NCI-H1694 (cell line): ENCODE measurements at regions not wholly inside any gene's neighbourhood (a gene's known extent, or its start where the extent isn't known, plus 50 kb on each side); places are given as distances from the start of the nearest gene placed in this dataset.

ENCODE experiments used
- DNase-seq: peaks from one replicate; lab custom pipeline; 2025; lab: John Stamatoyannopoulos, UW

DNA sequence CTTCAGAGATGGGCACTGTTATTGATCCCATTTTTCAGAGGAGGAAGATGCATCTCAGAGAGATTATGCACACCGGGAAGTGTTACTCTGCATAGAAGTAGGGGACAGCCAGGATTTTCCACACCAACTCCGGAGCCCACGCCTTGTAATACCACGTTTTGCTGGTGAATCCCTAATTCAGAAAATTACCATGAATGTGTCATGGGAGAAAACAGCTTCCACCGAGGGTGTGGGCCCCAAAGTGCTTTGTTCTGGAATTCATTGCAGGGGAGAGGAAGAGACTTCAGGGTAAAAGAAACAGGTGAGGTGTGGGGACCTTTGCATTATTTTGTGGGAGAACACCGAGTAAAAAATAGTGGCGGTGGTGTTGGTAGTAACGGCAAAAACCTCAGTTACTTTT lies 1051.4 kb upstream of the RBFOX1 start:
- DNase-seq: no peak

DNA sequence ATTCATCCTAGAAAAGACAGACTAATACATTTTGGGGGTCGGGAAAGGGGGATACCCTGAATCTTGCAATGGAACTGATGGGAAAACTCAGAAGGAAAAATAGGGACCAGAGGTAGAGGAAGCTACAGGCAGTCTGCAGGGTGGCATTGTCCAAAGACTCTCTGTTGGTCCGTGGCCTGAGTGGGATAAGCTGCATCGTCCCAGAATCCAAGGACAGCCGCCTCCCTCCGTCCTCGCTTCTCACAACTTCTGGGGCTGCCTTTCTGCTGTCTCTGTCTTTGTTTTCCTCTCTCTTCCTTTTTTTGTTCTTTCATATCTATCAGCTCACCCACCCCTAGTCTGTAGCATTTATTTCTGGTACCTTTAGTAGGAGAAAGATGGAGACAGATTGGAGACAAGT lies 1052.6 kb upstream of the RBFOX1 start:
- DNase-seq: no peak

DNA sequence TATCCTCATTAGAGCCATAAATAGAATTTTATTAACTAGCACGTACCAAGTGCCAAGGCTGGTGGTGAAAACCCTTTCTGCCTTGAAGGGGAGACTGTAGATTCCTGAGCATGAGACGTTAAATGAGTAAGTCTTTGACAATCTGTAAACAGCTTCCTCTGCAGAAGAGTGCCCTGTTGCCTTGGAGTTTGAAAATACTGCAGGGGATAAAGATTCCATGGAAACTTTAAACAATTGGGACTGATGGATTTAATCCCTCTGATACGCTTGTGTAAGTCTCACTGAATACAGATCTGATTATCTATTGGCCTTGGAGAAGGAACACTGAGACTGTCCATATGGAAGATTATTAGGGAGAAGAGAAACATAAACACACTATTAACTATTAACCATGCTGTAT lies 1053.4 kb upstream of the RBFOX1 start:
- no peak for DNase-seq

DNA sequence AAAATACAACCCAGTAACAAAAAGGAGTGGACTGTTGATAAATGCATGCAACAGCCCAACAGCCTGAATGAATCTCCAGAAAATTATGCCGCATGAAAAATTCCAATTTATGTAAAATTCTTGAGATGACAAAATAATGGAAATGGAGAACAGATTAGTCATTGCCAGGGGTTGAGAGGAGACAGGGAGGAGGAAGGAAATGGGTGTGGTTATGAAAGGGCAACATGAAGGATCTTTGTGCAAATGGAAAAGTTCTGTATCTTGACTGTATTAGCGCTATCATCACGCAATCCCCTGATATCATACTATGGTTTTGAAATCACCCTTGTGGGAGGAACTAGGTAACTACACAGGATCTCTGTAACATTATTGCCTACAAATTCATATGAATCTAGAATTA lies 1058.3 kb upstream of the RBFOX1 start:
- no peak for DNase-seq

DNA sequence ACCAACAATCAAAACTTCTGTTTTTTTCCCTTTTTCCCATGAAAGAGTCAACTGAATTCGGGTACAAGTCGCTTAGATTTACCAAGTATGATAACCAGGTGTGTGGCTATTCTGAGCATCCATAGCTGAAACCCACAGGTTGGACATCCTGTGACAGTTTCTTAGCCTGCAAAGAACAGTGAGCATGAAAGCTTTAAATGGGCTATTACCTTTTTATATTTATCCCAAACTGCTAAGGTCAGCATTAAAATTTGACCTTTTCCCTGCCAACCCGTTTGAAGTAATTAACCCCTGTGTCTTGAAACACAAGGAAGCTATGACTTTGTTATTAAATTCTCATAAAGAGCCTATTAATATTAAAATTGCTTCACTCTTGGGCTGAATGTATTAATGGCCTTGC lies 1065.0 kb upstream of the RBFOX1 start:
- DNase-seq: no peak

DNA sequence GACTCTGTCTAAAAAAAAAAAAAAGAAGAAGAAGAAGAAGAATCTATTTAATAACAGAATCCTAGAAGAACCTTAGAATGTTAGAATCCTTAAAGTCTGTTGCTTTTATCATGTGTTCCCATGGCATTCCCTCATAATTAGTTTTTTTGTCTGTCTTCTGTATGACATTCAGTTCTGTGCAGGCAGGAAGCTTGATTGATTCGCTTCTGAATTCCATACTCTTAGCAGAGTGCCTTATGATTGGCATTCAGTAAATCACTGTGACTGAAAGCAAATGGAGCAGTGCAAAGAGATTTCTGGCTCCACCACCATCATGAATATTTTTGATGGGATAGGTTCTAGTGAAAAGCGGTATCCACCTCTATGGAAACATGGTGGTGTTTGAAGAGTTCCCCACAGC lies 1065.9 kb upstream of the RBFOX1 start:
- no peak for DNase-seq

DNA sequence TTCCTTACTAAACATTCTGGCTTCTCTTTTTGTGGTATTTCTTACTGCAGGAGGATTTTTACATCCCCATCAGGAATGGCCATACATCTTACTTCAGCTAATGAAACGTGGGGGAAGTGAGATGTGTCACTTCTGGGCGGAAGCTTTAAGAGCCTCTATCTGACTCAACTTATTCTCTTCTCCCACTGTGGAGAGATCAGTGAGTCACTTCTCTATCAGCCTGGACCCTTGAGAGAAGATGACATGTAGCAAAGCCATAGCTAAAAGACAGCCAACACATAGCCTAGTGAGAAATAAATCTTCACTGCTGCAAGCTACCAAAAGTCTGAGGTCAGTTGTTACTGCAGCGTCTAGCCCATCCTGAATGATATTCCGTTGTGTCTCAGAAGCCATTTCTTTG lies 1066.7 kb upstream of the RBFOX1 start:
- no peak for DNase-seq

DNA sequence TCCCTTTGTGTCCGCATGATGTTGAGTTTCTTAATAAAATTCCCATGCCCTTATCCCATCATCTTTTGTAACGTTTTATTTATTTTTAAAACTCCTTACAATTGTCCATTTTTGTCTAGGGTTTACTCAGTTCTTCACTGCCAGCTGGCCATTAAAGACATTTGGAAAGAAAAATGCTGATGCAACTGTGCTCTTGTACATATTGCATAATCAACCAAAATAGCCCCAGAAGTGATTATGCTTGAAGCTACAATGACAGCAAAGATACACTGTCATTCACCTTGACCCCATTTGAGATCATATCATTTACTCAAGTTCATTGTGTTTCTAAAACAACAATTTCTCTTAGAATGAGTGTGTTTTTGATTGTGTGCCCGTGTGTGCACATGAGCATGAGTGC lies 1074.6 kb upstream of the RBFOX1 start:
- no peak for DNase-seq

DNA sequence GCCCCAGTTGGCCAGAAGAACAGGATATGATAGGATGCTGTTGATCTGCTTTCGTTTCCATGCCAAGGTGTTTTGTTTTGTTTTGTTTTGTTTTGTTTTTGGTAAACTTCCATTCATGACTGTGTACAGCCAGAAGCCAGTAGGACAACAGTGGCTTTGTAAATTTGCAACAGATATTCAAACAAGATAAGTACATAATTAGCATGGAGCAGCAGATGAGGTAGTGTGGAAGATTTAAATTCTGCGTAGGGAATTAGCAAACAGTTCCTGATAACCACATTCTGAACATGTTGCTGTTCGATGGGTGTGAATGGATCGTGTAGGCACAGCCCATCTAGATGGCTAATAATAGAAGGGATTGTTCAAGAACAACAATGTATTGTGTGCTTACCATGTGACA lies 1080.1 kb upstream of the RBFOX1 start:
- DNase-seq: no peak

DNA sequence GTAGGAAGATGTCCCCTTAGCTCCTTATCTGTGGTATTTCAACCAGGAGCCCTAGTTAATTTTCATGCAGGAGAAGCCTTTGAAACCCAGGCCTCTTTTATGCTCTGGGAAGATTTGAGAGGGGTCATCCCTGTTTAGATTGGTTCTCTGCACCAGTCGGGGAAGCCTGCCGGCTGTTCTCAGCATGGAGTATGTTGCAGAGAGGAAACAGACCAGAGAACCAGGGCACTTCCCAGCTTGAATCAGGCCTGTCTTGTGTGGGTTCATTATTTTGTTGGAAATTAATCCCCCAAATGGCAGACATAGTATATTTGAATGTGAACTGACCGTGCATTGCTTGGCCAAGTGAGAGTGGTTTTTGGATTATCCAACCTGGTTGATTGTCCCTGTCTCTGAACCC lies 1082.1 kb upstream of the RBFOX1 start:
- no peak for DNase-seq

DNA sequence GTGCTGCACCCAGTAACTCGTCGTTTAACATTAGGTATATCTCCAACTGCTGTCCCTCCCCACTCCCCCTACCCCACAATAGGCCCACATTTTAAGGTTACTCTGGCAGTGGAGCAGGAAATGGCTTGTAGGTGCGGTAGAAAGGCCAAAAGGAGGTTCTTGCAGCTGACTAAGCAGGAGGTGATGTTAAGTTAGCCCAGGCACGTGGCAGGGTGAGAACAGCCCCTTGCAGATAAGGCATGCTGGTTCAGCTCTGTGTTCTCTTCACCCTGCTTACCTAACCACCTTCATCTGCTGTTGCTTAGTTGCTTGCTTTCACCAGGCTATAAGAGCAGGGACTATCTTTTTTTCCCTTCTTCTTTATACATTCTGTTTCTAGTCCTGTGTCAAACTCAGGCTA lies 1082.8 kb upstream of the RBFOX1 start:
- DNase-seq: no peak

DNA sequence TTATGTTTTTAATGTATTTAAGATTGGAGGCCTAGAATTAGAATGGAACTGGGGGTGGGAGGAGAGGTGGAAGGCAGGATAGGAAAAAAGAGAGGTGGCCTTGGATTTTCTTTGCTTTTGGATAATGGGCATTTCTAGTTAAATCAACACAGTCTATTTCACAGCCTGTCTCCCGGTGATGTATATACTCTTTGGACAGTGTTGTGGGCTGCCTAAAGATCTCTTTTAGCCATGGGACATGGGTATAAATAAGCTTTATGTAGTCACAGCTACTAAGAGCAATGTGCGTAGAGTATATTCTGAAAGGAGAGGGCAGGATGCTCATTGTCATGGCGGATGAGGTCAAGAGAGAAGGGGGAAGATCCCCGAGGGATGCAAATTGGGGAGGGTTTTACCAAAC lies 1084.4 kb upstream of the RBFOX1 start:
- DNase-seq: no peak

DNA sequence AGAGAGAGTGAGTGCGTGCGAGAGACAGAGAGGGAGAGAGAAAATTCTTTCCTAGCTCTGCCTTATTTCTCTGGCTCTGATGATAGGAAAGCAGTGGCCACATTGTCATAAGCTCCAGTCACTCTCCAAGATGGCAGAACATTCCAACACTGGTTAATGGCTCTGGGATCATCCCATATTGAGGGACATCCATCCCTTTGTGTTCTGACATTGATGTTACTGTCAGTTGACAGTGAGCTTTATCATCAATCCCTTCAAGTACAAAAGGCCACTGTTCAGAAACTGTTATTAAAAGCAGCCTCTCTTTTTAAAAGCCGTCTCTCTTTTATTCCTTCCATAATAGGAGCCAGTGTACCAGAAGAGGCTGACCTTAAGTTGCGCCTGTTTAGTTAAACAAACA lies 1084.9 kb upstream of the RBFOX1 start:
- no peak for DNase-seq

DNA sequence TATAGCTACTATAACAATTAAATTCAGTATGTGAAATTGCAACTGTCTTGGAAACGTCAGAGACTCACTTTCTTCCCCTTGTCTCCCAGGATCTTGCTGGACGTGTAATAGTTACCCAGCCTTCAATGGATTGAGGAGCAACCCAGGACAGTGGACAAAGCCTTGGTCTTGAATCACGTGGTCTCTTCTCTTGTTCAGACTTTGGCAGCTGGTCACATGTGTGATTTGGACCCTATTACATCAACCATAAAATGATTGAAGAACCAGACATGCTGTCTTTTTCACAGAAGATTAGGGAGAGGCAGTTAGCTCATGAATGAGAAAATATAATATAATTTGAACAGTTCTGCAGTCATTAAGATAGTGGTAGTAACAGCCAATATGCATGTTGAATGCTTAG lies 1085.5 kb upstream of the RBFOX1 start:
- DNase-seq: no peak

DNA sequence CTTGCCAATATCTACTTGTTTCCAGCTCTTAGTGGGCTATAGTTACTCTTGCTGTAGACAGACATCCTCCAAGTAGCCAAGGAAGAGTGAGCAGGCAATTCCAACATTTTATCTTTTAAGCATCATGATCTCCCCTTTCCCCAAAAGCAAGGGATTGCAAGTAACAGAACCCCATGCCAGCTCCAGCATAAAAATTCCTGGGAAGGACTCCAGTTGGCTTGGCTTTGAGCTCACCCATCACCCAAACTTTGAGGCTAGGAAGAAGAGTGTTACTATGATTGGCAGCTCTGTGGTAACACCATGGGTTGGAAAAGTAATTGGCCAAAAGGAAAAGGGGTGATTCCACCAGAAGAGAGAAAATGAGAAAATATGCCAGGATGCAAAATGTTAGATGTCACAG lies 1086.4 kb upstream of the RBFOX1 start:
- no peak for DNase-seq

DNA sequence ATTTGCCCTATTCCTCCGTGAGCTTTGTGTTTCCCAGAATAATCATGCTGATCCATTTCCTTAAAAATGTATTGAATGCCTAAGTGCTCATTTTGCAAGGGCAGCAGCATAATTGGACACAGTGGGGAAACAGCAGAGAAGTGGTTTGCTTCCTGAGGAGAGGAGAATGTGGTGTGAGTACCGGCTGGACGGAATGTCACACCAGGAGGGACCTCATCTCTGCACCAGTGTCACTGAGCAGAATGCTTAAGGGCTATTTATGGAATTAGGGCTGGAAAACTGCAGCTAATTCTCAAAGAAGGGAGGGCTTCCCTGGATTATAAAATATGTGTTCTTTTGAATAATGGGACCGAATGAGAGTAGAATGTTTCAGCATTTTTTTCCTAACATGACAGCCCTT lies 1100.6 kb upstream of the RBFOX1 start:
- no peak for DNase-seq

DNA sequence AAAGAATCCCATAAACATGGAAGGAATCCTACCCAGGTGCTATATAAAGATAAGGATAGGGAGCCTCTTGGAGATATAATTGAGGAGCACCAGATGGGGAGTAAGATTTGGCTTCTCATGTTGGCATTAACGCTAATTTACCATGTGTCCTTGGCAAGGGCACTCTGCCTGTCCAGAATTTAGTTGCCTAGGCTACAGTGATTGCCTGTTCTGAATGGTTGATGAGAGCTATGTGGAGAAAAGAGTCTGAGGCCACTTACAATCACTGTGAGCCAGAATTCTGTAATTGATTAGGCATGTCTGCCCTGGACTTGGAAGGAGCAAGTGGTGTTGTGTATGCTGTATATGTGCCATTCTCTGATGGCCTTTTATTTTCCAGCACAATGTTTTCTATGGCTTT lies 1101.2 kb upstream of the RBFOX1 start:
- DNase-seq: no peak

DNA sequence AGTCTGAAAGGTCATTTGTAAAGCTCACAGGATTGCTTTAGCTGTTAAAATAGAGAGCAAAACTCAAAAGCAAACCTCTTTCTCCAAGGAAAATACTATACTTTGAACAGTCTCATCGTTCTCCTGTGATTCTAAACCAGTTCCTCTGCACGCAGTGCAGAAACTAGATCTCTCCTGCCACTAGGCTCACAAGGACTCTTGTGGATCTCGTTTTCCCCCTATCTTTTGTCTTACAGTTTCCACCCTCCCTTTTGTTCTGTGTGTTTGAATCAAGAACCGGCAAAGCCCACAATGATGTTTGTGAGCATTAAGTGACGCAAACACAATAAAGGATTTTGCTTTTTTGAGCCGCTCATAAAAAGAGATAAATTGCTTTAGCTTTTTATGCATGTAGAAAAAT lies 1103.5 kb upstream of the RBFOX1 start:
- DNase-seq: no peak

DNA sequence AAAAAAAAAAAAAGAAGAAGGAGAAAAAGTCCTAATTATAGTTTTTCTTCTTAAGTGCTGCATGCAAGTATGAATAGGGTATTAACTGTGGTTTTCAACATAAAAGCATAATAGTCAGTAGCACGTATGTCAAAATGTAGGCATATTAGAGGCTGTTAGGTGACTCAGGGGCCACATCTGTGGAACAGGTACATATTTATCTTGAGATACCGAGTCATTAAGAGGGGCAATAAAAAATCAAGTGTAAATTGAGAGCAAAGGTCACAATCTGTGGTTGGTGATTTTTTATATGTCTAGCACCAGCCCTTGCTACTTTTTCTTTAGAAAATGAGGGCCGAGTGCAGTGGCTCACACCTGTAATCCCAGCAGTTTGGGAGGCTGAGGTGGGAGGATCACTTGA lies 1113.8 kb upstream of the RBFOX1 start:
- no peak for DNase-seq

DNA sequence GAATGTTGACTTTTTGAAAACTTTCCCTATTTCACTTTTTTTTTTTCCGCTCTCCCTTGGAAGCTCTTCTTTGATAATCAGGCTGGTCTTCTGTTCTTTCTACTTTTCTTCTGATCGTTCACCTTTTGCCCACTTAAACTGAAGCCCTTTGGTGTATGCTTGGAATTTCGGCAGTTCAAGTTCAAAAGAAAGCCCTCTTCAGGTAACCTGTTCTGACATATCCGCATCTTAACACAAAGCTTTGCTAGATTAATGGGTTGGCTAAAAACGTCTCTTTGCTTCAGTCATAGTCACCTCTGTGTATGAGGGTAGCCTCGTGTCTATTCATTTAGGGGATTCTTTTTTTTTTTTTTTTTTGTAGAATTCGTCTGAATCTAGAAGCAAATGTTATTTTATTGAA lies 1115.8 kb upstream of the RBFOX1 start:
- DNase-seq: no peak

DNA sequence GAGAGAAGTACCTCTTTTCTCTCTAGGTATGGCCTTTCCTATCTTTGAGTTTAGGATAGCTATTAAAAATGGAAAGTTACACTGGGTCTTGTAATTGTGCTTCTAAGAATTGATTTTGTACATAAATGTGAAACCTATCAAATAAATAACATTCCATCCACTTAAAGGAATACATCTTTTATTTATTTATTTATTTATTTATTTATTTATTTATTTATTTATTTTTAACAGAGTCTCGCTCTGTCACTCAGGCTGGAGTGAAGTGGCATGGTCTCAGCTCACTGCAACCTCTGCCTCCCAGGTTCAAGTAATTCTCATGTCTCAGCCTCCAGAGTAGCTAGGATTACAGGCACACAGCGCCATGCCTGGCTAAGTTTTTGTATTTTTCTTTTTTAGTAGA lies 1114.0 kb upstream of the EEF2KMT start:
- no peak for DNase-seq

DNA sequence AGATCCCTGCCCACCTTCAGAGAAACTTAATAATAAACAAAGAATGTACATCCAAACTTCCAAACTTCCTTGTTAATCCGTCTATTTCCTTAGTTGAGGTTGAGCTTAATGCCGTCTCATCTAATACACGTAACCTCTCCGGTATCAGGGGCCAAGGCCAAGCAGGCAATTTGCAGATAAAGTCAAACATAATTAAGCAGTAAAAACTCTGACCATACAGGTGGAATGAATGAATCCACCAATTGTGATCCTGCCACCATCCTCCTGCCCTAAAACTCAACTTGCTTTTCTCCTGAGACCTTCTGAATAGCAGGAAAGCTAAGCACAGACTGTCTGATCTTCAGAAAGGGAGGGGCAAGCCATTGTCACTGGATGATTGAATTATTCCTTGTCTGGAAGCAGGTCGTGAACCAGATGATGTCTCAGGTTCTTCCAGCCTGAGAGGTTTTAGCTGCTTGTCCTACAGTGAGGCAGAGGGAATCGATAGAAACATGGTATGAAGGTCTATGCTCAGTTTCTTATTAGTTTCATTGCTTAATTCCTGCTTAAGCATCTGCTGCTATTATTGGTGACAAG lies 1111.8 kb upstream of the EEF2KMT start:
- no peak for DNase-seq

DNA sequence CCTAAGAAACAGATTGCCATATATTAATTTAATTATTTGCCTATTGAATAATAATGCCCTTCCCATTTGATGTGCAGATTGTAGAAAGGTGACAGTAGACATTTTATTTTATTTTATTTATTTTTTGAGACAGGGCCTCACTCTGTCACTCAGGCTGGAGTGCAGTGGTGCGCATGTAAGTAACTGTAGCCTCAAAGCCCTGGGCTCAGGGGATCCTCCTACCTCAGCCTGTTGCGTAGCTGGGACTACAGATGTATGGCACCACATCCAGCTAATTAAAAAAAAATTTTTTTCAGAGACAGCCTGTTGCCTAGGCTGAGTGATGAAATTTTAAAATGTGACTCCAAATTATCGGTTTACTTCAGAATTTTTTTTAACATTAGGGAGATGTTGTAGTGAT lies 1110.0 kb upstream of the EEF2KMT start:
- DNase-seq: no peak

DNA sequence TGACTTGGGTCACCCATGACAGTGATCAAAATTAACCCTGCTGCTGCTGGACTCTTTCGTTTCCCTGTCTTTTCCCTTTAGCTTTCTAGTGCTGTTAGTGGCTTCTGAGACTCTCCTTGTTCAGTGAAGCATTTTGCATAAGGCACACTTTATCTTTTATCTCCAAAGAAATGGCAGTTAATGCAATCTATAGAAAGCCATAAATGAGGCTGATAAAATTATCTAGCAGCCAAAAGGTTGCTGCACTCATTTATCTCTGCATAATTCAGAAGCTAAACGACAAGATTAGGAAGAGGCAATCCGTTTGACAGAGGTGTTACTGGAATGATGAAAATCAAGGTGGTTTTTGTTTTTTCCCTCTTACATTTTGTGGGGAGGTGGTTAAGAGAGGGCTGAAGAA lies 1109.5 kb upstream of the EEF2KMT start:
- DNase-seq: no peak

DNA sequence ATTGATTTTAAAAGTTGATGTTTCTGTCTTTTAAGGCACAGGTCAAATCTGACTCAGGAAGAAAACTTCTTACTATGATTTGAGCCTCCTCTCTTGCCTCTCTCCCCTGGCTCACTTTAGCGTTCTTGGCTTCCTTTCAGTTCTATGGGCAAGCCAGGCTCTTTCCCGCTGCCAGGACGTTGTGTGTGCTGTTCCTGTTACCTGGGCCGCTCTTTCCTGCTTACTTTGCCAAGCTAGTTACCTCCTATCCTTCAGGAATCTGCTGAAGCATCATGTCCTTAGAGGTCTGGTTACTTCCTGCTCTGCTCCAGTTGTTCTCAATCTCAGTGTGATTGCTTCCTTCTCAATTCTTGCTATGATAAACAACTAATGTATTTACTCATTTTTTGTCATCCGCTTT lies 1108.5 kb upstream of the EEF2KMT start:
- DNase-seq: no peak
